HG03442 (cell line): ENCODE measurements at regions not wholly inside any gene's neighbourhood (a gene's known extent, or its start where the extent isn't known, plus 50 kb on each side); places are given as distances from the start of the nearest gene placed in this dataset.
"Not testable (repeated sequence)": the region's sequence is repeated elsewhere in the genome, so short reads cannot be mapped to it uniquely, and the experiment has no call there.

Source experiments
- ATAC-seq: cut with Tn5 transposase; IDR thresholded peaks from one replicate; pipeline ENCODE4 v1.9.1; 2021; ENCODE audit warnings: mild to moderate bottlenecking, moderate library complexity; ENCODE audit not compliant: unreplicated experiment

GRCh38 chr20:25865715-25866656, 169.3 kb upstream of the ZNF337 start:
- peak; percentile 28 for ATAC-seq

DNA sequence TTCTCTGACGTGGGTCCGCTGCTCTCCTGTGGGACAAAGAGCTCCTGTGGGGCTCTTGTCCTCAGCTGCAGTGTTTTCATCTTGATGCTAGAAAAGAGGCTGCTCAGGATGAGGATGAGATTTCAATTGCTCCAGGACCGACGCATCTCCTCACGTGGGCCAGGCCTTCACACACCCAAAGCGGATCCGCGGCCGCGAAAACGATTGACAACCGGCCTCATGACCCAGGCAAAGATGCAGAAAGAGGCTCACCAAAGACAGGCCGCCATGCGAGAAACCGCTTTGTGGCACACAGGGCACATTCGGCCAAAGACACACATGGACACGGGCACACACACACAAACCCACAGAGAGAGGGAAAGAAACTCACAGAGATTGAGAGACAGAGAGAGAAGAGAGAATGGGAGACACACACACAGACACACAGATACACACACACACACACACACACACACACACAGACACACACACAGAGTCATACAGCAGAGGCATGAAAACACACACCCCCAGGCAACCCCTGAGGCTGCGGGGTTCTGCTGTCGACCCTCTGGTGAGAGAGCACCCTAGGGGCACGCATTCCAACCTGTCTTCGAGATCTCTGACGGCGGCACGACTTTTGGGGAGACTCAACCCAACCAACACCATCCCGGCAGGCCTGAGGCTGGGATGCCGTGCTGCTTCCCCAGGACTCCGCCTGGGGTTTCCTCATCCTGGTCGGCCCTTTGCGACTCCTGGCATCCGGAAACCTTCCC, 168.5 kb upstream of the ZNF337 start:
- ATAC-seq: not testable (repeated sequence)

- no peak for ATAC-seq
Measured at GRCh38 chr20:25864326-25864962, 167.8 kb upstream of the ZNF337 start.

- no peak for ATAC-seq
Measured at GRCh38 chr20:25863536-25864325, 167.1 kb upstream of the ZNF337 start.

GRCh38 chr20:25862967-25863530, 166.4 kb upstream of the ZNF337 start:
- ATAC-seq: peak; percentile 63

DNA sequence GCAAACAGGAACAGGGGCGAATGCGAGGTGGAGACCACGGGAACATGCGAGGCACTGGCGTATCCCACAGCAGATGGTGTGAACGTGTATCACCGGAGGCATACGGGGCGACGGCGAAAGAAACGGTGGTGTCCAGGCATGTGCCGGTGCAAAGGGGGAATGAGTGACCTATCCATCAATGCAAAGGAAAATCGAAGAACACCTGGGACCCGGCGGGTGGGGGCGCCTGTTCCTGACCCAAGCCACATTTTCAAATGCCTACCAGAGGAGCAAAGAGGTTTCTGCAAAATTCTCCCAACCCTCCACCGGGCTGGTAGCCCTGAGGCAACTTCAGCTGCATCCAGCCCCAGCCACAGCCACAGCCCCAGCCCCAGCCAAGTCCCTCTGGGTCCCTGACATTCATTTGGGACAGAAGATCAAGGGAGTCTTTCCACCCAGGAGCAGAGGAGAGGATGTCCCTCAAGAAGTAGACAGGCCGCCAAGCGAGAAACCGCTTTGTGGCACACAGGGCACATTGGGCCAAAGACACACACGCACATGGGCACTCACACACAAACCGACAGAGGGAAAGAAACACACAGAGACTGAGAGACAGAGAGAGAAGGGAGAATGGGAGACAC, 164.0 kb upstream of the ZNF337 start:
- ATAC-seq: no peak

GRCh38 chr20:25859649-25860530, 163.2 kb upstream of the ZNF337 start:
- ATAC-seq: no peak

GRCh38 chr20:25858495-25859425, 162.1 kb upstream of the ZNF337 start:
- ATAC-seq: no peak

DNA sequence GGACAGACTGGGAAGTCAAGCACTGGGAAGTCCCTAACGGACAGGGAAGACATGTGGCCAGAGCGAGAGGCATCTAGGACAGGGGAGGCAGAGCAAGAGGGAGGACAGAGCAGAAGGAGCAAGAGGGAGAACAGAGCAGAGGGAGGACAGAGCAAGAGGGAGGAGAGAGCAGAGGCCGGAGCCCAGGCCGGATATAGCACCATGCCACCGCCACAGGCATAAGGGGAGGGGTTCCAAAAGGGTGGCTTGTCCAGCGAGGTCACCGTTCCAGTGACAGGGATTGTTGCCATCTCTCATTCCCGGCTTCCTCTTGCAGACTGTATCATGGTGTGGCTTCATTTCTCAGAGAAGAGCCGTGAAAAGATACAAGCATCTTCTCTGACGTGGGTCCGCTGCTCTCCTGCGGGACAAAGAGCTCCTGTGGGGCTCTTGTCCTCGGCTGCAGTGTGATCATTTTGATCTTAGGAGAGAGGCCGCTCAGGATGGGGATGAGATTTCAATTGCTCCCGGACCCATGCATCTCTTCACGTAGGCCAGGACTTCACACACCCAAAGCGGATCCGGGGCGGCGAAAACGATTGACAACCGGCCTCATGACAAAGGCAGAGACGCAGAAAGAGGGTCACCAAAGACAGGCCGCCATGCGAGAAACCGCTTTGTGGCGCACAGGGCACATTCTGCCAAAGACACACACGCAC, 160.6 kb upstream of the ZNF337 start:
- not testable (repeated sequence) for ATAC-seq

GRCh38 chr20:25856256-25856884, 159.7 kb upstream of the ZNF337 start:
- no peak for ATAC-seq

DNA sequence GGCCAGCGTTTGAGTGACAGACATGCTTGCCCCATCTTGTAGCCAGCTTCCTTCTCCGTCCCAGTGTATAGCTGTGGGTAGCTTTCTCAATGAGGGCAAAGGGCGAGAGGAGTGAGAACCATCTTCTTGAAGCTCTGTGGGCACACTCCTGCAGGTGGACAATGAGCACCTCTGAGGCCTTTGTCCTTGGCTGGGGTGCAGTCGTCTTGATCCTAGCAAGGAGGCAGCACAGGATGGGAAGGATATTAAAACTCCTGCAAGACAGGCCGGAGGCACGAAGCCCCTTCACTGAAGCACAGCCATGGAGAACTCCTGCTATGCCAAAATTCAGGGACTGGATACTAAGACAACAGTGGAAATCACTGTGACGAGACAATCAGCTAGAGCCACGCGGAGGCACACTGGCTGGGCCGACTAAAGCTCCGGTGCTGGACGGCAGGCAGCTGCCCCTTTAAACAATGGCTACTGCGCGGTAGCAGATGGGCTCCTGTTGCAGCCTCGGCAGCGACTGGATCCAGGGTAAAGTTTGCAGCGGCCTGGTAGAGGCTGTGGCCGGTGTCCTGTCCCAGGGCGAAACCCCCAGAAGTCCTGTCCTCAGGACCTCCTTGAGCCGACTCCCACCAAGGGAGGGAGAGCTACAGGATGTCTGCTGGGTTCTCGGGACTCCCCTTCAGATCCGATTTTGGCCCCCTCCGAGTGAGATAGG, 159.0 kb upstream of the ZNF337 start:
- ATAC-seq: not testable (repeated sequence)

- ATAC-seq: not testable (repeated sequence)
Measured at GRCh38 chr20:25854666-25855065, 158.0 kb upstream of the ZNF337 start.

- peak; percentile 96 for ATAC-seq
Measured at GRCh38 chr20:25853718-25854388, 157.2 kb upstream of the ZNF337 start.

DNA sequence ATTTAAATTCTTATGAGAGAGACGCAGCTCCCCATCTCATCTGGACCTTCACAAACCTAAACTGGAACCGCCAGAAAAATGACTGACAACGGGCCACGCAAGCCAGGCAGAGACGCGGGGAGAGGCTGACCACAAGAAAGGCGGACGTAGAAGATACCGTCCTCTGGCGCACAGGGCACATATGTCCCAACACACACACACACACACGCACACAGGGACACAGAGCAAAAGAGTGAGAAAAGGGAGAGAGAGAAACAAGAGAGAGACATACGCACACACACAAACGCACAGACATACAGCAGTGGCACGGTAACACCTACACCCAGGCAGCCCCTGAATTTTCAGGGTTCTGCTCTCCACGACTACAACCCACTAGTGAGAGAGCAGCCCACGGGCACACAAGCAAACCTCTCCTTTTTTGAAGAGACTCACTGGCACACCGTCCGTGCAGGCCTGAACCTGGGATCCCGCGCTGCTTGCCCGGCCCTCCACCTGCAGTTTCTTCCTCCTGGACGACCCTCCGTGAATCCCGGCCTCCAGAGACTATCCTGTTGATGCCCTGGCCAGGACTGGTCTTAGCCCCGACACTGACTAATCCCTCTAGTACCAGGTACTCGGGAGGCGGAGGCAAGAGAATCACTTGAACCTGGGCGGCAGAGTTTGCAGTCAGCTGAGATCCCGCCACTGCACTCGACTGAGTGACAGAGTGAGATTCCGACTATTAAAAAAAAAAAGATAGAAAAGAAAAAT, 156.5 kb upstream of the ZNF337 start:
- ATAC-seq: peak; percentile 15

- not testable (repeated sequence) for ATAC-seq
Measured at GRCh38 chr20:25850133-25850532, 153.5 kb upstream of the ZNF337 start.
